GM21619 (cell line): ENCODE measurements at regions not wholly inside any gene's neighbourhood (a gene's known extent, or its start where the extent isn't known, plus 50 kb on each side); places are given as distances from the start of the nearest gene placed in this dataset.

Experiments used
- ATAC-seq: cut with Tn5 transposase; IDR thresholded peaks from one replicate; pipeline ENCODE4 v1.9.1; 2021; ENCODE audit not compliant: unreplicated experiment

DNA sequence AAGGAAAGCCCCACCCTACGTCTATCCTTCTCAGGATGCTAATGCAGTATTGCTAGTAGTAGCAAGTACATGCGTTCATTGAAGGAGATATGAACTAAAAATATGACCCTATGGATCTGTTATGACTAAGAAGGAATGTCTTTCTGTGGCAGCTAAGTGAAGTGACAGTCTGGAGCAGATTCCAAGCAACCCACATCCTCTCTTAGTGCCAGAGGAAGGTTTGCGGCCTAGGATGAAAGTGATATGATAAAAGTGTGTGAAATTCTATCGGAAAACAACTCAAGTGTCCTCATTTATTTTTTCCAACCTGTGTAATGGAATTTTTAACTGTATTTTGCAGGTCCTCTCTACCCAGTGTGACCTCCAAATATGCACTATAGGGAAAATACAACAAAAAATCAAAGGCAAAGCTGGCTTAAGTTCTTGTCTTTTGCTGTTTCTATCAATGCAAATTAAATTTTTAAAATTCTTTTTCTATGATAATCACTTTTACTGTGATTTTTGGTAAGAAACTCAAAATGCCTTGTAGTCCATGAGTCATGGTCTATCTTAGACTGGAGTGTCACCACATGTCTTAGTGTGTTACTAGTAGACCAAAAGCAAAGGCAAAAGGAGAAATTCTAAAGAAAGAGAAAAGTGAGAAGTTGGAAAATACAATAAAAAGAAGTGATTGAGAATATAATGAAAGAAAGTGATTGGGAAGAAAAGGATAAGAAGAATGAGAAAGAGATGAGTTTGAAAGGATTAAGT lies 161.2 kb upstream of the TMCO5A start:
- no peak for ATAC-seq

DNA sequence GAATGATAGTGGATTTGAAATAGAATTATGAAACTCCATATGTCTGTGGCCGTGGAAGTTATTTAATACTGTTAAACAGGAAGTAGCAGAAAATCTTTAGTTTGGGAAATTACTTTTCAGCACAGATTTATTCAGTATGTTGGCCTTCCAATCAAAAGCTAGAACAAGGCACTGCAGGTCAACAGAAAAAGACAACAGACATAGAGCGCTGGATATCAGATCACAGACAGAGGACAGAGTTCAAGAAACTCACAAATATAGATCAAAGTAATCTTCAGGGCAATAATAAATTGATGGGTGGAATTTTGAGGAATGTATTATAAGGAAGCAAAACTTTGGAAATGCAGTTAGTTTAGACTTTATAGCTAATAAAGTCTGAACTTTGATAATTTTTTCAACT lies 159.5 kb upstream of the TMCO5A start:
- no peak for ATAC-seq

DNA sequence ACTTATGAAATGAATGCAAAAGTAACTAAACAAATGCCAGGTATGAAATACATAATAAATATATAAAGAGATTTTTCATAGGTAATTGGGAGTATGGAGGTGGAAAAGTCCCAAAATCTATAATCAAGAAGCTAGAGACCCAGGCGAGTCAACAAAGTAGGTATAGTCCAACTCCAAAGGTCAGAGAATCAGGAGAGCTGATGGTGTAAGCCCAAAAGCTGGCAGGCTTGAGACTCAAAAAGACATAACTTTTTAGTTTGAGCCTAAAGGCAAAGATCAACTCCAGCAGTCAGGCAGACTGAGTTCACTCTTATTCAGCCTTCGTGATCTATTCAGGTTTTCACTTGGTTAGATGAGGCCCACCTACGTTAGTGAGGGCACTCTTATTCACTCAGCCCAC lies 157.4 kb upstream of the TMCO5A start:
- no peak for ATAC-seq

DNA sequence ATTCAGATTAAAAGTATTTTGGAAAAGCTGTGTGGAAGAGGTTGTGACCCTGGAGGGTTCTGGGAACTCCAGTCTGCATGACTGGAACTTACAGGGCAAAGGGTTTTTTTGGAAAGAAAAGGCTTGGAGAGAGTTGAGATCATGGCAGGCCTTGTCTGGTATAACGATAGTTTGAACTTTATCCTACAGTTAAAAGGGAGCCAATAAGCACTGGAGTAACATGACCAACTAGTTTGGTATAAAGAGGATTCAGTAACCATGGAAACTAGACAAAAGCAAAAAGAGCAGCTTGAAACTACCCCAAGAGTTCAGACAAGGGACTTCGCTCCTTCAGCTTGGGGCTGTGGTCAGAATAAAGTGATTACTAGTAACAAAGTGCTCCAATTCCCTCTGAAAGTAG lies 151.2 kb upstream of the TMCO5A start:
- ATAC-seq, result no peak

DNA sequence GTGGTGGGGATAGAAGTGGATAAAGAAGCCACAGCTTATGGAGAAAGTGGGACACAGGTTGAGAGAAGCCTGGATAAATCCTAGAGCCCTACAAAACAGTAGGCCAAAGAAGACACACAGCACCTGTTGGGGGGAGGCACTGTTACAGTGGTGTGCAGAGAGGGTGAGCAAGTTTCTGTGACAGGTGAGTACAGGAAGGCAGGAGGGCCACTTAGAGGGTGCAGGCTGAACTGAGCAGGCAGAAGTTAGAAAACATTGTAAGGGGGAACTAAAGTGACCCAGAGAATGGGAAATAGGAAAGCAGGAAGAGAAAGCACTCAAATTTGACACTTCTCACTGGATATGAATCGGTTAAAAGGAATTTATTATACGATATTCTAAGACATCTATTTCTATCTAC lies 146.1 kb upstream of the TMCO5A start:
- no peak for ATAC-seq

DNA sequence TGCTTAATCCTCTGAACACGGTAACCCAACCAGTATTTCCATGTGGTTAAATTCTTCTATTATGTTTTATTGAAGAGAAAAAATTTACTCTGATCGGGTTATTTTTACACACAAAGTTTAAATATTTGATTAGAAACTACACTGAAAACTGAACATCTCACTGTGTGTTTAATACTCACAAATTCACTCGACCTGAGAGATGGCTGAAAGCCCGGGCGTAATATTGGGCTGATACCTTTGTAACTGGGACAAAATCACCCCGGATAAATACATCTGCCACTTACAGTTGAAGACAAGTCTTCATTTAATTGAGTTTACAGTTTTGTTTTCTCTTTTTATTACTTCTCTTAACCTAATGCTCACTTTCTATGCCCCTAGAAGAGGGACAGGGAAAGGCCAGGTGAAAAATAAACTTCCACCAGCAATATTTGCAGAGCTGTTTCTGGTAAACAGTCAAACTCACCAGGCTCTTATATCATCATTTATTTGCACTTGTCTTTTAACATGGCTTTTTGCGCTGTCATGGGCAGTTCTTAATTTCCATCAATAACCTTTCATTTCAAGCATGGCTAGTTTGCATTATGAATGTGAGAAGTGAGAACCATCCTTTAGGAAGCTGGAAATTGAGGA lies 145.6 kb upstream of the TMCO5A start:
- no peak for ATAC-seq

DNA sequence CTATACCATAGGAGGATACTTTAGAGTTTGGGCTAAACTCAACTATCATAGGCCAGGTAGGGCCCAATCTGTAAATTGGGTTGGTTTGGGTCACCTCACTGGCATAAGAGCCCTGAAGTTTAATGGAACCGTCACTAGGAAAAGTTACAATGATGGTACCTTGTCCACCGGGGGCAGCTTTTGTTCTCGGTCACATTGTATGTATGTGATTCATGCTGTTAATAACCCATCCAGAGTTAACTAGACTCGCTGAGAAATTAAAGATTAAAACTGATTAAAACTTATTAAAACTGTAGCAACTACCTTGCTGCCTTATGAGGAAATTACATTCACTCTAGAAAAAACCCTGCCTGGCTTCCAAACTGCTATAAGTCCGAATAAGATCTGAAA lies 145.0 kb upstream of the TMCO5A start:
- ATAC-seq, result no peak

DNA sequence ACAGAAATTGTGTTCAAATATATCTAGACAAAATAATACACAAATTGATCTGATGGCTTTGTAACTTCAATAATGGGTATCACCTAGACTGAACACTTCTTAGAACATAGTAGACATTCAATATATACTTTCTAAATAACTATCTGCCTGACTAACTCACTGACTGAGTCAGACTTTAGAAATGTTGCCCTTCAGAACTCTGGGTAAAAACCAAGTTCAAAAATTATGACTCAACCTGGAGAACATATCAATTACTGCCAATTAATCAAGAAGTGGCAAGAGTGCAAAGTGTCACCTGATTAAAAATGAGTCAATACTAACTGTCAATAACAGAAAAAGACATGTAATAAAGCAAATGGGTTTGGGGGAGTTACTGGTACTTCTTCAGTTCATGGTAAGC lies 144.6 kb upstream of the TMCO5A start:
- ATAC-seq, result no peak

DNA sequence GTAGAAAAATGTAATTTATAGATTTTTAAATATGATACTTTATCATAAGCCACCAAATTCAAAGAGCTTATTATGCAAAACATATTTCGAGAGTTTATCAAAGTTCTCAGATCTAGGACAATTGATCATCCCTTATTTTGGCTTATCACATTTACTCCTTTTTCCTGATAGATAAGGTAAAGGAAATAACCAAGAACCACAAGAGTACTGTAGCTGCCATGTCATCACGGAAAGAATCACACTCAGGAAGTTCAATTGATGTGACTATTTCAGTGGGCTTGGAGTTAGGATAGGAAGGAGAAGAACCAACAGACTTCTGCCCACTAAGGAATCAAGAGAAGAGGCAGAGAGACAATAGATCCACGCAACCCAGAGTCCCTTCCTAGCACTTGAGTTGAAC lies 142.7 kb upstream of the TMCO5A start:
- ATAC-seq, result no peak

DNA sequence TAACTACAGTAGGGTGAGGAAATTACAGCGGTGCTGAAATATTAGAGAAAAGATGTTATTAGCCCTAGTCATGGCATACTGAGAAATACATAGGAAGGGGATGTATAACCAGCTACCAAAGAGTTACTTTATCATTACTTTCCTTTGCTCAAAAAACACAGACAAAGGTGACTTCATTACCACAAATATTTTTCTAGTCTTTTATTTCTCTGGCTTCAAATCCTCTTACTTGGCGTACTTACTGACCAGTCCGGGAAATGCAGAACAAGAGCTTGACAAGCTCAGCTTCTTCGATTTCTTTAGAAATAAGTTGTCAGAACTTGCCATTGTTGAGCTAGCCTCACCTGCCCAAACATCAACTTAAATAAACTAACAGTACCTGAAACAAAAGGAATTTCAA lies 142.1 kb upstream of the TMCO5A start:
- ATAC-seq, result no peak

DNA sequence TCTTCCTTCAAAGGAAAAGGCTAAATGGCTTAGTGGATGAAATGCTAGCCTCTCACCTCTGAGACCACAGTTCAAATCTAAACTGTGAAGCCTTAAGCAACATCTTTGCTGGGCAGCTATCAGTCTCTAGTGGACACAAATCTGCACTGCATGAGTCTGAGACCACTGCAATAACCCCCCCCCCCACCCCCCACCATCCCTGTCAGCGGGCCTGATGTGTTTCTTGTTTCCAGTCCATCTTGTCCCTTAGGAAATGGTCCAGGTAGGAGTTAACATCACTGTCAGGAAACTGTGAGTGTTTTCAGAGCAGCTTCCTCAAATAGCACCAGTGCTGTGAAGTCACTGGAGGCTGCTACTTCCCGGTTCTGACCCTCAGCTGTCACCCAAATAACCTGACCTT lies 140.6 kb upstream of the TMCO5A start:
- no peak for ATAC-seq

DNA sequence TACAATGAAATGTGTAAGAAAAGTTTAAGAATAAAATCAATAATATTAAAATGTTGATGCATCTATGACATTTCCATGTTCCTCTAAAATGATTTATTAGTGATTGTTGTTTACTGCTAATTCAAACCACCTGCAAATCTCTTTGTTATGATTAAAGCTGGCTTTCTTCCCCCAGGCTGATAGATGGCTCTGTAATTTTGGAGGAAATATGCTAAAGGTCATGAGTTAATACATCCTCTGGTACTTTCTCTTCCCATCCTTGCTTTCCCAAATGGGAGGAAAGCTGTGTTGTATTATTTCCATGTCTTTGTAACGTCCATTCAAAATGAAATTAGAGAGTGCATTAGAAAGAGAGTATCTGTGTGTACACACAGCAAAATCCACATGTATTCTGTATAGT lies 139.5 kb upstream of the TMCO5A start:
- ATAC-seq, result no peak

DNA sequence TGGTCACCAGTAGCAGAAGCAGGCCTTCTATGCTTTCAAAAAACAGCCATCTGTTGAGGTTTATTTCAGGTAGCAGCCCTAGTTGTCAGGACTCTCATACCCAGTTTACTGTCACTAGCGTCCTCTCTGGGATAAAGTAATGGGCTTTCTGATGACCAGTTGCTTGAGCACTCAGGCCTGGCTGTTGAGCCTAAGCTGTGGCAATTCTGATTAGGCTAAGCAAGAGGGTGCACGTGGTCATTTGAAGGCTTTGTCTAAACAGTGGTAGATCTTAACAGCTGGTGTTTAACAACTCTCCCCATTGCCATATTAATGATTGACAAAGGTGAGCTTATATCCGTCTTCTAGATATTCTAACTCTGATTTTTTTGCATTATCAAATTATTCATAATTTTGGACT lies 132.9 kb upstream of the TMCO5A start:
- ATAC-seq, result no peak

DNA sequence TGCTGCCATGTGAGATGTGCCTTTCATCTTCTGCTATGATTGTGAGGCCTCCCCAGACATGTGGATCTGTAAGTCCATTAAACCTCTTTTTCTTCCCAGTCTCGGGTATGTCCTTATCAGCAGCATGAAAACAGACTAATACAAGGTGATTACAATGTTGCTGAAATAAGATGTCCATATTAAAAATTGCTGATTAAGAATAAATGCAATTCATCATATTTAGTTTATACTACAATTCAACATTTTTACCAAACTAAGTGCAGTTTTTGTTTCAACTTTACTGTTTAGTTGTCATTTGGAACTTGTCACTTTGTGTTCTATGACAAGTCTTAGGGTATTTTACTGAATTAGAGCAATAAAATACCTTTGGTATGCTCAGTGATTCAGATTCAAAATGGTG lies 127.6 kb upstream of the TMCO5A start:
- no peak for ATAC-seq

DNA sequence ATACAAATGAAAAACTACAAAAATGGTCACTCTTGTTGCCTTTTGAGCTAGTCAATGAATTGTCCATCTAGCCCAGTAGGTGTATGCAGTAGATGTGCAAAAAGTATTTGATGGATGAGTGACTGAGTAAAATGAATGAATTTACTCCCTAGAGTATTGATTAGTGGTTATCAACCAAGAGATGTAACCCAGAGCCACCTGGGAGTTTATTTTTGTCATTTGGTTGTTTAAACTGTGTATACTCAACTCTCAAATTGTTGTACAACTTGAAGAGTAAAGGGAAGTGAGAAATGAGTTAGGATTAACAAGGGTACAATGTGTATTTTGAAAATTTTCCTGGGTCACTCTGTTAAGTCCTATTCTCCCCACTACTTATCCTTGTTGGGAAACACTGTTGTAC lies 124.1 kb upstream of the TMCO5A start:
- ATAC-seq, result no peak

DNA sequence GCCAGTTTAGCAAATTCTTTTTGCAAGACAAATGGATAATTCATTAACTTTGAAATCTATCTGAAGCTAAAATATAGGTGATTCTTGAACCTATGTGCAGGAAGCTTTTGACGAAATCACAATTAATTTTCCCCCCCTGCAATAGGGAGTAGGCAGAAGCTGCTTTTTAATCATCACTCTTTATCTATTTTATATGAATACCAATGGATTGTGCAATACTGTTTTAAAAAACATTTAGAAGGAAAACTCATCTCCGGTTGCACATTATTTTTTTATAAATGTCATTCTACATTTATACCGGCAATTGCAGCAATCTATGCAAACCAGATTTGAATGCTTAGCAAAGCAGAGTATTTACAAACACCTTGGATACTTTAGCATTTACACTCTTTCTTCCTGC lies 121.1 kb upstream of the TMCO5A start:
- no peak for ATAC-seq

DNA sequence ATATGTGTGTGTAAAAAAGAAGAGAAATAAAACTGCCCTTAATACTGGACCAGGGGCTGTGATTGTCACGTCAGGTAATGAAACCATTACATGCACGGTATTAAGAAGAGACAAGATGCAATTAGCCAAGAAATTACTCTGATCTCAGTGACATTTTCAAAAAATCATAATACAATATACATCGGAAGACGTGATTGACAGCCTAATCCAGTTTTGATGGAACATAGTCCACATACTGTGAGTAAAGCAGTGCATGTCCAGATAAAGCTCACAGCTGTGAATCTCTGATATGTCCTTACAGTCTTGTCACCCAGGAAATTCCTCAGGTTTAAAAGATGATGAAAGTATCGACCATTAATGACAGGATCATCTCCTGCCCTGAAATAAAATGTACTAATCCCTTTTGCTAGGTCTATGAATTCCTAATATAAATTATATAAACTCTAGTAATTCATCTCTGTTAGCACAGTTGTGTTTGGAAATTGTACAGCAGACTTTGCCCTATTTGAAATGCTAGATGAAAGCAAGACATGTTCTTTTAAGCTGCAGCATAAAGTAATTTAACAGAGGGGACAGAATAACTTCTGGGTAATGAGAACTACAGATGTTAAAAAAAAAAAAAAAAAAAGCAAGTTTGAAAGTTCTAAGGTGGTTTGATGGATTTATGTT lies 119.5 kb upstream of the TMCO5A start:
- no peak for ATAC-seq

DNA sequence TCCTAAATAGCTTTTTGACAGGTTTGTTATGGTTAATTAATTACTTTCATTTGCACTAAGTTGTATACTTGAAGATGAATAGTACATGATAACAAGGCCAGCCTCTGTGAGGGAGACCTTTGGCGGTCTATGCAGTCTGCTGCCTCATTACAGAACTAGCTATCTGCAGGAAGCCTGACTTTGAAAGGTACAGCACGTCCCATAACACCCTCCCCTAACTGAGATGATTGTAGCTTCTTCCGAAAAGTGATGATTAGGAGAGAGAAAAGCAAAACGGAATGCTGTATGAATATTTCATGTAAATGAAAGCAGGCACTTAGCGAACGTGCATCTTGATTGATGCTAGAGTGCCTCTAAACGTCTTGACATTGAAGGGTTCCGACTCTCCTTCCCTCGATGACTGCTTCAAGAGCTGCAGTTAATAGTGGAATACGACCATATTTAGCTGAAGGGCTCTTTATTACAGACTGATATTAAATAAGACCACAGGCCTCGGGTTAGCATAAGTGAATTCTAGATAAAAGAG lies 116.2 kb upstream of the TMCO5A start:
- ATAC-seq, result no peak

DNA sequence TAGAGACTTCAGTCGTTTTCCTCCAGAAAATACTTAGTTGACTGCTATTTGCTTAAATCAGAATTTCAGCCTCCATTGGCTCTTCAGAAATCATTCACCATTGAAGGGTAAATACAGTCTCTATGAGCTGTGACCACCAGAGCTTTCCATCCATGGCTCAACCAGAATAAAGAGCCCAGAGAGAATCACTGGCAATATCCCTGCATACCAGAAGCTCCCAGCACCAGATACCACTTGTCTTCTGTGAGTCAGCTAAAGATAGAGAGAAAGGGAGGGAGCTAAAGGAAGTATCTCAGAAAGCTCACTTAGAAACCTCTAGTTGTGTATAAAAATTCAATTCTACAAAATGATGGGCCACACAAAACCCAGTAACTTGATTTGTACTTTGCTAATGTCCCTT lies 115.2 kb upstream of the TMCO5A start:
- ATAC-seq, result no peak

DNA sequence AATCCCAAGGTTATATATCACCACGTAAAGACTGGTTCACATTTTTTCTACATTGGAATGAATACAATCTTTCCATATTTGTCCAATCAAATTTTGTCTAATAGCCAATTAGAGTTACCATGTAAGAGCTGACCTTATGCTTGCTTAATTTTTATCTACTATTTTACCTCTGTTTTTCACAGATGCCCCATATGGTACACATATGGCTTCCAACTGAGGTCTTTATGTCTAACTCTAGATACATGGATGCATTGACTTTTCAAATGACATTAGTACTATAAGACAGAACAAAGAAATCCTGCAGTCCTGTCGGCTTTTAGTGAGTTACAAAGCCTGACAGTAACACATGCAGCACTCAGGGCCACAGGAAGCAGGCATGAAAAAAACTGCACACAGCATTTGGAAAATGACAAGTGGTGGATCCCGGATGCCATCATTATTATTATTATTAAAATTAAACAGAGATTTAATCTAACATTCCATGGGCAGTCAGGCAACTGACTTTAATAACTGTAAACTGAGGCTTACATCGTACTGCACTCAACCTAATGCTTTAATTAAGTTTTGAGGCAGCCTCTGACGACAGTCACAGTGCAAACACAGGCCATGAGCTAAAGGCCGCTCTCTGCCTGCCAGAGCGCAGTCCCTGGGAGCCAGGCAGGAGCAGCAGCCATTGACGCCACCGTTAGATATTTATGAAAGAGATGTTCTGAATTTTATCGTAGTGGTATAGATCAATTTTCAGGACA lies 113.9 kb upstream of the TMCO5A start:
- ATAC-seq, result no peak

DNA sequence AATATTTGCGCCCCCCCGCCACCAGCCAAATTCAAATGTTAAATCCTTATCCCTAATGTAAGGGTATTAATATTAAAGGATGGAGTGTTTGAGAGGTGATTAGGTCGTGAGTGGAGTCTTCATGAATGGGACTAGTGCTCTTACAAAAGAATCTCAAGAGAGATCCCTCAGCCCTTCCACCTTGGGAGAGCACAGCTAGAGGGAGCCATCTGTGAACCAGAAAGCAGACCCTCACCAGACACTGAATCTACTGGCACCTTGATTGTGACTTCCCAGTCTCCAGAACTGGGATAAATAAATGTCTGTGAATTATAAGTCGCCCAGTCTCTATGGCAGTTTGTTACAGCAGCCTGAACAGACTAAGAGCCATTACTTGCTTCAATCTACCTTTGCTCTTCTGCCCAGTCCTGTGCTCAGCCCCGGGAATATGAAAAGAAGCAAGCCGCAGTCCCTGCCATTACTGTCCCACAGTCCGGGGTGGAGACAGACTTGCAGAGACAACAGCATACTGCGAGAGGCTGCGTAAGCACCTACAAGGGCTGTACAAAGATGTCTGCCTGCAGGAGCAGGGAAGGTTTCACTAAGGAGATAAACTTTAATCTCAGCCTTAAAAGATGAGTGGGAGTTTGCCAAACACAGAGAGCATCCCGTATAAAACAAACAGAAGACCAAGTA lies 110.7 kb upstream of the TMCO5A start:
- ATAC-seq, result no peak
